K562 (cell line): ENCODE measurements at regions not wholly inside any gene's neighbourhood (a gene's known extent, or its start where the extent isn't known, plus 50 kb on each side); places are given as distances from the start of the nearest gene placed in this dataset.

Source experiments
- ATAC-seq: fragments of 200-7000 bp; cut with Tn5 transposase; 3 replicates; pipeline ENCODE4 v1.9.1; 2020; ENCODE audit warnings: moderate library complexity
- BruUV-seq: library from RNA; stranded (reverse); fragments of 400-500 nt; replicated peaks from 2 replicates; lab custom pipeline; 2021; lab: Mats Ljungman, UMichigan
- CTCF ChIA-PET: fragments of 300-600 bp; formaldehyde crosslinking; extraction: SDS; loops from one replicate; lab custom pipeline; 2021; ENCODE audit warnings: low intra/inter-chr PET ratio; lab: Yijun Ruan, JAX
- POLR2A ChIA-PET: fragments of 300-600, 350-650 bp; sonication (Branson Sonifier 250); formaldehyde crosslinking; extraction: SDS; loops from one replicate; lab custom pipeline; 2021; ENCODE audit warnings: antibody characterized with exemption, inconsistent platforms; lab: Yijun Ruan, JAX
- DNase-seq, 4 experiments: peaks; one replicate each; pipeline versions ENCODE4 v3.0.0 to v3.0.0-alpha.2; 2011 to 2018; ENCODE audit warnings: low spot score in 3 of 4, mixed read lengths in 3 of 4; ENCODE audit errors: extremely low read depth in 1 of 4
- FAIRE-seq: peaks from 2 replicates; lab custom pipeline; 2011; peaks lifted over from hg19 to GRCh38; lab: Jason Lieb, UNC
- H2AFZ ChIP-seq: 2 replicates; pipeline ENCODE4 v1.6.0; 2011; ENCODE audit warnings: low read depth, low read length, control low read depth, inconsistent platforms
- H3K27ac ChIP-seq: fragments of 200-600 bp; 3 replicates; pipeline ENCODE4 v1.8.0; 2011; ENCODE audit warnings: low read depth, mild to moderate bottlenecking, control low read depth, inconsistent platforms, low read length, moderate library complexity, mixed read lengths; ENCODE audit errors: extremely low read depth
- H3K27me3 ChIP-seq, 2 experiments: fragments of 300-600 bp in 1 of 2; 2 replicates in 1 of 2; 3 replicates in 1 of 2; pipeline versions ENCODE4 v1.6.0 to v1.8.0; 2011; ENCODE audit warnings: inconsistent platforms in 2 of 2, low read length in 2 of 2, mild to moderate bottlenecking in 1 of 2, mixed read lengths in 1 of 2, moderate library complexity in 1 of 2; ENCODE audit not compliant: control insufficient read depth in 2 of 2, insufficient read depth in 2 of 2
- H3K36me3 ChIP-seq: fragments of 300-600 bp; 3 replicates; pipeline ENCODE4 v1.8.0; 2011; ENCODE audit warnings: mild to moderate bottlenecking, low read length, inconsistent platforms; ENCODE audit not compliant: control insufficient read depth, insufficient read depth
- H3K4me1 ChIP-seq, 2 experiments: fragments of 200-600 bp in 1 of 2; replicated peaks in 1 of 2; 2 replicates in 1 of 2; 3 replicates in 1 of 2; pipeline versions ENCODE4 v1.5.1 to v1.8.0; 2011; ENCODE audit warnings: inconsistent platforms in 2 of 2, low read length in 2 of 2, mild to moderate bottlenecking in 1 of 2, mixed read lengths in 1 of 2, moderate library complexity in 1 of 2; ENCODE audit not compliant: control insufficient read depth in 2 of 2, insufficient read depth in 2 of 2
- H3K4me2 ChIP-seq: 2 replicates; pipeline ENCODE4 v1.6.1; 2011; ENCODE audit warnings: low read length, control low read depth, inconsistent platforms, mixed read lengths; ENCODE audit not compliant: insufficient read depth
- H3K4me3 ChIP-seq: fragments of 200-600 bp; sonication (generic), shearing (Covaris generic); 2 replicates; pipeline ENCODE4 v1.5.1; 2016; ENCODE audit warnings: control low read depth, inconsistent platforms
- H3K79me2 ChIP-seq: fragments of 200-600 bp; 3 replicates; pipeline ENCODE4 v1.8.0; 2011; ENCODE audit warnings: low read length, inconsistent platforms; ENCODE audit not compliant: control insufficient read depth, insufficient read depth
- H3K9ac ChIP-seq, 2 experiments: 2 replicates each; pipeline versions ENCODE4 v1.6.0 to v1.6.1; 2011; ENCODE audit warnings: low read depth in 2 of 2, low read length in 2 of 2, control low read depth in 1 of 2, inconsistent platforms in 1 of 2, mild to moderate bottlenecking in 1 of 2, mixed read lengths in 1 of 2; ENCODE audit not compliant: insufficient read depth in 1 of 2
- H3K9me1 ChIP-seq: one replicate; pipeline ENCODE4 v1.6.0; 2011; ENCODE audit warnings: inconsistent platforms, mild to moderate bottlenecking, low read length, moderate library complexity; ENCODE audit not compliant: control insufficient read depth, insufficient read depth
- H3K9me3 ChIP-seq: replicated peaks from 2 replicates; pipeline ENCODE4 v1.5.1; 2011; ENCODE audit warnings: low read depth, low read length, inconsistent platforms; ENCODE audit not compliant: control insufficient read depth, insufficient read depth
- H4K20me1 ChIP-seq: replicated peaks from 2 replicates; pipeline ENCODE4 v1.6.1; 2011; ENCODE audit warnings: low read length, inconsistent platforms, mixed read lengths; ENCODE audit not compliant: control insufficient read depth, insufficient read depth
- ATF7 ChIP-seq: fragments of 450-650 bp; IDR thresholded peaks from 2 replicates; pipeline ENCODE4 v1.7.1; 2014; ENCODE audit warnings: mild to moderate bottlenecking, moderate library complexity
- DPF2 ChIP-seq: fragments of 450-650 bp; IDR thresholded peaks from 2 replicates; pipeline ENCODE4 v1.6.1; 2016
- ETV6 ChIP-seq, 3 experiments: fragments of 150-350 bp in 1 of 3; sonication (generic) in 1 of 3; formaldehyde crosslinking in 1 of 3; IDR thresholded peaks; 2 replicates each; pipeline versions ENCODE4 v1.6.1 to v1.8.0; 2014 to 2022; ENCODE audit warnings: borderline replicate concordance in 2 of 3, low read depth in 2 of 3, antibody characterized with exemption in 1 of 3, low read length in 1 of 3, mild to moderate bottlenecking in 1 of 3, missing genetic modification reagents in 1 of 3
- EZH2 ChIP-seq: IDR thresholded peaks from 2 replicates; pipeline ENCODE4 v1.6.1; 2012; ENCODE audit warnings: low read depth, mild to moderate bottlenecking, inconsistent platforms, low read length, borderline replicate concordance
- HMGN3 ChIP-seq: IDR thresholded peaks from 2 replicates; pipeline ENCODE4 v1.6.1; 2011; ENCODE audit warnings: borderline replicate concordance, low read depth, mild to moderate bottlenecking, mixed read lengths, low read length; ENCODE audit not compliant: insufficient read length; ENCODE audit errors: extremely low read depth
- HNRNPLL ChIP-seq: fragments of 200-400 bp; formaldehyde crosslinking; IDR thresholded peaks from 2 replicates; pipeline ENCODE4 v1.6.1; 2017; ENCODE audit warnings: low read length, low read depth, mild to moderate bottlenecking; ENCODE audit not compliant: poor library complexity, severe bottlenecking
- KLF10 ChIP-seq: fragments of 250-450 bp; sonication (Bioruptor Pico); IDR thresholded peaks from 2 replicates; pipeline ENCODE4 v1.6.1; 2021; ENCODE audit warnings: matching md5 sums
- MAFF ChIP-seq: IDR thresholded peaks from 2 replicates; pipeline ENCODE4 v1.6.1; 2012; ENCODE audit warnings: low read length, improper control_type of control experiment
- SIN3B ChIP-seq: fragments of 450-650 bp; IDR thresholded peaks from 2 replicates; pipeline ENCODE4 v1.6.1; 2017; ENCODE audit warnings: low read depth, mild to moderate bottlenecking, moderate library complexity
- SREBF2 ChIP-seq: sonication (generic); formaldehyde crosslinking; IDR thresholded peaks from 2 replicates; pipeline ENCODE4 v1.4.0; 2020; ENCODE audit warnings: mild to moderate bottlenecking, missing genetic modification reagents
- ZBTB17 ChIP-seq: fragments of 450-650 bp; formaldehyde crosslinking; IDR thresholded peaks from 2 replicates; pipeline ENCODE4 v1.4.0; 2020; ENCODE audit warnings: mild to moderate bottlenecking
- ZNF212 ChIP-seq: fragments of 450-650 bp; formaldehyde crosslinking; IDR thresholded peaks from 2 replicates; pipeline ENCODE4 v1.4.0; 2020; ENCODE audit warnings: mild to moderate bottlenecking
- WGBS: fragments of 100-300 bp; shearing (Covaris generic); methylation state at CpG from one replicate; pipeline ENCODE4 v1.1.6; 2016; ENCODE audit warnings: low coverage, mixed read lengths; ENCODE audit not compliant: insufficient coverage; ENCODE audit errors: missing lambda C conversion rate; 5-methylcytosine and 5-hydroxymethylcytosine counted together
- in situ Hi-C: fragments of 300-500 bp; cut with MboI; formaldehyde crosslinking; loops from 4 replicates; pipeline ENCODE4 v1.15.0; 2018; ENCODE audit warnings: inconsistent platforms, mixed read lengths
- intact Hi-C: fragments of 100-400 bp; cut with micrococcal nuclease; formaldehyde crosslinking; loops from 2 replicates; pipeline ENCODE4 v1.14.2; 2022
- TF ChIP-seq, protein P1 (sequence below): fragments of 450-650 bp; formaldehyde crosslinking; IDR thresholded peaks from 2 replicates; pipeline ENCODE4 v1.4.0; 2020; ENCODE audit warnings: mild to moderate bottlenecking

DNA sequence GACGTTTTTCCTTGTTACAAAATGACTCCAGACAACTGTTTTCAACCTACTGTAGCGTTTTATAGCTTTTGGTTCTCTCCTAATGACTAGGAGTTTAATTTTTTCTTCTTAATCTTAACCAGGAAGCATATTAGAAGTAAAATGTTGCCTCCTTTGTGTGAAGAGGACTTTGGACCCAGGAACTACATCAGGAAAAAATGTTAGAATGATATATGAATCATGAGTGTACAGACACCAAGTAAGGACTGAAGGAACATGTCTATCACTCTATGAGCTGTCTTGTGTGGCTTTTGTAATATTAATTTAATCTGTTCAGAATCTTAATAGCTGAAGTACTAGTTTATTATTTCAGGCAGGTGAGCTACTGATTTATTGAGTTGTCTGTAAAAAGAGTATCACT lies 71.0 kb upstream of the MARCKS start:
- no peak for FAIRE-seq

More for the DNA sequence above, 71.0 kb upstream of the MARCKS start:
- ChIA-PET CTCF (no interaction called here), POLR2A (no interaction called here)
- Histone ChIP-seq H3K4me2 (no peak overlapping the region), H3K27ac (no peak overlapping the region), H3K9ac (no peak overlapping the region), H3K9me1 (no peaks in the 10 kb centered on the region), H3K4me1 (no peaks in the 10 kb centered on the region)
- BruUV-seq: no TSS peak
- TF ChIP-seq SIN3B (no peak), ATF7 (no peak), ZBTB17 (CRISPR knock-in tag) (no peak), EZH2 (no peak), SREBF2 (CRISPR knock-in tag) (no peak), ETV6 (IDR thresholded peaks at IDR 0.05; ENCODE audit: borderline replicate concordance in 1 of 2, low read depth in 2 of 2, low read length in 1 of 2) (no peak), ETV6 (CRISPR knock-in tag; IDR thresholded peaks at IDR 0.05; ENCODE audit: borderline replicate concordance) (no peak), DPF2 (no peak), MAFF (no peak), KLF10 (CRISPR knock-in tag) (no peak), HMGN3 (no peak), HNRNPLL (no peak), ZNF212 (CRISPR knock-in tag) (no peak)
- TF ChIP-seq, protein P1, sequence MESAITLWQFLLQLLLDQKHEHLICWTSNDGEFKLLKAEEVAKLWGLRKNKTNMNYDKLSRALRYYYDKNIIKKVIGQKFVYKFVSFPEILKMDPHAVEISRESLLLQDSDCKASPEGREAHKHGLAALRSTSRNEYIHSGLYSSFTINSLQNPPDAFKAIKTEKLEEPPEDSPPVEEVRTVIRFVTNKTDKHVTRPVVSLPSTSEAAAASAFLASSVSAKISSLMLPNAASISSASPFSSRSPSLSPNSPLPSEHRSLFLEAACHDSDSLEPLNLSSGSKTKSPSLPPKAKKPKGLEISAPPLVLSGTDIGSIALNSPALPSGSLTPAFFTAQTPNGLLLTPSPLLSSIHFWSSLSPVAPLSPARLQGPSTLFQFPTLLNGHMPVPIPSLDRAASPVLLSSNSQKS: no peak
- TF ChIP-seq, all 486 proteins: peak for 0
- H3K4me3 ChIP-seq: no peak overlapping the region
- intact Hi-C loops: no loop called here
- H3K9me3 ChIP-seq: no peaks in the 10 kb centered on the region
- H3K27me3 ChIP-seq: no peaks in the 10 kb centered on the region
- no peaks in the 10 kb centered on the region for H3K36me3 ChIP-seq
- no peaks in the 10 kb centered on the region for H3K79me2 ChIP-seq
- ATAC-seq (no peak), DNase-seq (no peak)
- in situ Hi-C loops: no loop called here
- no peak overlapping the region for H2AFZ ChIP-seq
- WGBS: 2% methylated on average over 2 of the region's 2 CpGs
- no peaks in the 10 kb centered on the region for H4K20me1 ChIP-seq
